Muscle of leg (tissue), 3 donors: ENCODE measurements at regions not wholly inside any gene's neighbourhood (a gene's known extent, or its start where the extent isn't known, plus 50 kb on each side); places are given as distances from the start of the nearest gene placed in this dataset.
"Not testable (repeated sequence)": the region's sequence is repeated elsewhere in the genome, so short reads cannot be mapped to it uniquely, and the experiment has no call there.

ENCODE experiments used
- DNase-seq: peaks from one replicate; pipeline ENCODE4 v3.0.0; 2013
- H3K27ac ChIP-seq: one replicate; pipeline ENCODE4 v1.5.1; 2013; ENCODE audit warnings: mild to moderate bottlenecking, low read length, control low read depth
- H3K27me3 ChIP-seq: one replicate; pipeline ENCODE4 v1.6.1; 2013; ENCODE audit warnings: low read length; ENCODE audit not compliant: control insufficient read depth, insufficient read depth
- H3K36me3 ChIP-seq: one replicate; pipeline ENCODE4 v1.6.1; 2013; ENCODE audit warnings: low read length; ENCODE audit not compliant: control insufficient read depth, insufficient read depth
- H3K4me1 ChIP-seq: one replicate; pipeline ENCODE4 v1.6.1; 2013; ENCODE audit warnings: low read length; ENCODE audit not compliant: control insufficient read depth, insufficient read depth
- H3K4me3 ChIP-seq: one replicate; pipeline ENCODE4 v1.5.1; 2013; ENCODE audit warnings: low read length, control low read depth
- H3K9me3 ChIP-seq: replicated peaks from 2 replicates; pipeline ENCODE4 v1.6.1; 2013; ENCODE audit warnings: low read depth, low read length; ENCODE audit not compliant: control insufficient read depth
- WGBS: methylation state at CpG from one replicate; pipeline ENCODE4 v1.1.5; 2013; ENCODE audit warnings: missing lambda C conversion rate; ENCODE audit not compliant: insufficient coverage; 5-methylcytosine and 5-hydroxymethylcytosine counted together

GRCh38 chr13:58500938-58501337 is 869.4 kb downstream of the PCDH17 start:
- Histone ChIP-seq H3K27me3 (no peaks in the 10 kb centered on the region), H3K4me1 (no peaks in the 10 kb centered on the region), H3K4me3 (no peak overlapping the region), H3K9me3 (no peaks in the 10 kb centered on the region), H3K27ac (no peak overlapping the region), H3K36me3 (no peaks in the 10 kb centered on the region)
- DNase-seq = no peak
- WGBS = no CpG with 5 or more reads among the region's 1 CpG

GRCh38 chr13:58504202-58504700 is 872.7 kb downstream of the PCDH17 start:
- H3K9me3 ChIP-seq, H3K4me1 ChIP-seq, H3K27me3 ChIP-seq, H3K36me3 ChIP-seq, H3K4me3 ChIP-seq, DNase-seq, H3K27ac ChIP-seq: not testable (repeated sequence)
- WGBS = 94% methylated on average over 20 of the region's 21 CpGs

- not testable (repeated sequence) for H3K4me3 ChIP-seq, H3K4me1 ChIP-seq, DNase-seq, H3K27ac ChIP-seq, H3K36me3 ChIP-seq, H3K9me3 ChIP-seq, H3K27me3 ChIP-seq
- WGBS = 94% methylated on average over 15 of the region's 22 CpGs
Measured at GRCh38 chr13:58505262-58505920, 873.8 kb downstream of the PCDH17 start.

- no peaks in the 10 kb centered on the region for H3K9me3 ChIP-seq
- no peaks in the 10 kb centered on the region for H3K36me3 ChIP-seq
- WGBS = 94% methylated on average over 14 of the region's 14 CpGs
- no peak overlapping the region for H3K27ac ChIP-seq
- H3K4me1 ChIP-seq = no peaks in the 10 kb centered on the region
- no peak overlapping the region for H3K4me3 ChIP-seq
- H3K27me3 ChIP-seq = no peaks in the 10 kb centered on the region
- DNase-seq = no peak
Measured at GRCh38 chr13:58528351-58528750, 896.8 kb downstream of the PCDH17 start.

- no peak for DNase-seq
- H3K27me3 ChIP-seq = no peaks in the 10 kb centered on the region
- H3K4me1 ChIP-seq = no peaks in the 10 kb centered on the region
- H3K9me3 ChIP-seq = no peaks in the 10 kb centered on the region
- WGBS = 100% methylated on average over 3 of the region's 4 CpGs
- no peaks in the 10 kb centered on the region for H3K36me3 ChIP-seq
- H3K27ac ChIP-seq = no peak overlapping the region
- H3K4me3 ChIP-seq = no peak overlapping the region
Measured at GRCh38 chr13:58531614-58532013, 900.1 kb downstream of the PCDH17 start.

GRCh38 chr13:58542530-58542929 is 911.0 kb downstream of the PCDH17 start:
- H3K27me3 ChIP-seq = no peaks in the 10 kb centered on the region
- H3K4me3 ChIP-seq = no peak overlapping the region
- no peak for DNase-seq
- no peaks in the 10 kb centered on the region for H3K9me3 ChIP-seq
- H3K36me3 ChIP-seq = no peaks in the 10 kb centered on the region
- H3K4me1 ChIP-seq = no peaks in the 10 kb centered on the region
- H3K27ac ChIP-seq = no peak overlapping the region

GRCh38 chr13:58547419-58547818 is 915.9 kb downstream of the PCDH17 start:
- Histone ChIP-seq H3K27me3 (no peaks in the 10 kb centered on the region), H3K9me3 (no peaks in the 10 kb centered on the region), H3K4me1 (no peaks in the 10 kb centered on the region), H3K27ac (no peak overlapping the region), H3K4me3 (no peak overlapping the region), H3K36me3 (no peaks in the 10 kb centered on the region)
- DNase-seq = peak; percentile 1
- no CpG with 5 or more reads among the region's 1 CpG for WGBS

- no peaks in the 10 kb centered on the region for H3K9me3 ChIP-seq
- H3K36me3 ChIP-seq = no peaks in the 10 kb centered on the region
- no peak overlapping the region for H3K4me3 ChIP-seq
- H3K4me1 ChIP-seq = no peaks in the 10 kb centered on the region
- WGBS = 40% methylated on average over 1 of the region's 3 CpGs
- peak; percentile 79 for DNase-seq
- peak overlapping the region; percentile 52 for H3K27ac ChIP-seq
- no peaks in the 10 kb centered on the region for H3K27me3 ChIP-seq
Measured at GRCh38 chr13:58566176-58566575, 934.6 kb downstream of the PCDH17 start.

- Histone ChIP-seq H3K27me3 (no peaks in the 10 kb centered on the region), H3K27ac (no peak overlapping the region), H3K36me3 (no peaks in the 10 kb centered on the region), H3K4me3 (no peak overlapping the region), H3K4me1 (no peaks in the 10 kb centered on the region), H3K9me3 (peaks cover 6% of the 10 kb centered on the region)
- WGBS = 71% methylated on average over 1 of the region's 2 CpGs
- DNase-seq = no peak
Measured at GRCh38 chr13:58573743-58574142, 942.2 kb downstream of the PCDH17 start.

GRCh38 chr13:58574791-58575190 is 943.2 kb downstream of the PCDH17 start:
- Histone ChIP-seq H3K36me3 (no peaks in the 10 kb centered on the region), H3K27me3 (no peaks in the 10 kb centered on the region), H3K9me3 (peaks cover 6% of the 10 kb centered on the region), H3K4me3 (no peak overlapping the region), H3K4me1 (no peaks in the 10 kb centered on the region), H3K27ac (no peak overlapping the region)
- no peak for DNase-seq

GRCh38 chr13:58579468-58579867 is 947.9 kb downstream of the PCDH17 start:
- Histone ChIP-seq H3K4me1 (no peaks in the 10 kb centered on the region), H3K27ac (no peak overlapping the region), H3K4me3 (no peak overlapping the region), H3K36me3 (no peaks in the 10 kb centered on the region), H3K9me3 (peaks cover 6% of the 10 kb centered on the region), H3K27me3 (no peaks in the 10 kb centered on the region)
- no CpG with 5 or more reads among the region's 2 CpGs for WGBS
- DNase-seq = peak; percentile 29
